ENCODE measurements at regions not wholly inside any gene's neighbourhood (a gene's known extent, or its start where the extent isn't known, plus 50 kb on each side); places are given as distances from the start of the nearest gene placed in this dataset.

- TF ChIP-seq FOXA1 (IDR thresholded peaks at IDR 0.05) (no peak), BHLHE40 (IDR thresholded peaks at IDR 0.05; ENCODE audit: borderline replicate concordance) (no peak), FOXK2 (IDR thresholded peaks at IDR 0.05) (no peak), ZNF384 (IDR thresholded peaks at IDR 0.05) (no peak), SUZ12 (IDR thresholded peaks at IDR 0.05) (no peak), PKNOX1 (IDR thresholded peaks at IDR 0.05) (no peak), L3MBTL2 (conservative IDR thresholded peaks at IDR 0.05) (no peak), ARNT (IDR thresholded peaks at IDR 0.05) (no peak), SP1 (IDR thresholded peaks at IDR 0.05) (no peak), TARDBP (IDR thresholded peaks at IDR 0.05) (no peak)
Measured at GRCh38 chr1:99481391-99481996, 164.4 kb upstream of the PALMD start.
